AG09309 (cell line): ENCODE measurements at regions not wholly inside any gene's neighbourhood (a gene's known extent, or its start where the extent isn't known, plus 50 kb on each side); places are given as distances from the start of the nearest gene placed in this dataset.

Experiments
- DNase-seq: peaks from one replicate; pipeline ENCODE4 v3.0.0-alpha.2; 2010; ENCODE audit warnings: low read depth
- H3K4me3 ChIP-seq: 2 replicates; pipeline ENCODE4 v1.5.1; 2011; ENCODE audit warnings: mild to moderate bottlenecking, low read depth, low read length, moderate library complexity; ENCODE audit not compliant: control insufficient read depth
- CTCF ChIP-seq: IDR thresholded peaks from 2 replicates; pipeline ENCODE4 v1.5.1; 2011; ENCODE audit warnings: mild to moderate bottlenecking, low read depth, low read length, inconsistent platforms; ENCODE audit not compliant: insufficient read depth, control insufficient read depth; ENCODE audit errors: missing control alignments

DNA sequence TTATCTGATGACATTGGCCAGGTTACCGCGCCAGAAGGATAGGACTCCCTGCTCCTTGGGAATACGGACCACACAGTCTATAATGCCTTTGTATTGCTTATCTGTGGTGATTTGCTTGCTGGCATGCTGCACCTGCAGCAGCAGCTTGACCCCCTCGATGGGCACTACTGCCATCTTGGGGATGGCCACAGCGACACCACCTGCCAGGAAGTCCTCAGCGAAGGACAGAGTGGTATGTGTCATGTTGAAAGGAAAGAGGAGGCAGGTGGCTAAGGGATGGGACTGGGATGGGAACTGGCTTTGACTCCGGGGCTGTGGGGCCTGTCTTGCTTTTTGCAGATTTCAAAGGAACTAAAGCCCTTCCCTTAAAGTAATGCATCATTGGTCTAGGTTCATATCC, 50.3 kb upstream of the ACO1 start:
- H3K4me3 ChIP-seq = no peak overlapping the region
- DNase-seq = no peak
- no peak for TF ChIP-seq CTCF
